ENCODE measurements at regions not wholly inside any gene's neighbourhood (a gene's known extent, or its start where the extent isn't known, plus 50 kb on each side); places are given as distances from the start of the nearest gene placed in this dataset.

DNA sequence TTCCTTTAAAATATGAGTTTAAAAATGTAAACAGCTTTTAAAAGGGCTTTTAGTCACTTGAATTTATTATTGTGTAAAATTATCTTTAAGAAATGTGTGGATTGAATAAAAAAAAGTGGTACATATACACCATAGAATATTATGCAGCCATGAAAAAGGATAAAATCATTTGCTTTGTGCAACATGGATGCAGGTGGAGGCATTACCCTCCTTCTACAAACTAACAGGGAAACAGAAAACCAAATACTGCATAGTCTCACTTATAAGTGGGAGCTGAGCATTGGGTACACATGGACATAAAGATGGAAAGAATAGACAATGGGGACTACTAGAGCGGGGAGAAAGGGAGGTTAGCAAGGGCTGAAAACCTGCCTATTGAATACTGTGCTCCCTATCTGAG is 999.3 kb downstream of the SLITRK5 start:
- TF ChIP-seq, protein P1, sequence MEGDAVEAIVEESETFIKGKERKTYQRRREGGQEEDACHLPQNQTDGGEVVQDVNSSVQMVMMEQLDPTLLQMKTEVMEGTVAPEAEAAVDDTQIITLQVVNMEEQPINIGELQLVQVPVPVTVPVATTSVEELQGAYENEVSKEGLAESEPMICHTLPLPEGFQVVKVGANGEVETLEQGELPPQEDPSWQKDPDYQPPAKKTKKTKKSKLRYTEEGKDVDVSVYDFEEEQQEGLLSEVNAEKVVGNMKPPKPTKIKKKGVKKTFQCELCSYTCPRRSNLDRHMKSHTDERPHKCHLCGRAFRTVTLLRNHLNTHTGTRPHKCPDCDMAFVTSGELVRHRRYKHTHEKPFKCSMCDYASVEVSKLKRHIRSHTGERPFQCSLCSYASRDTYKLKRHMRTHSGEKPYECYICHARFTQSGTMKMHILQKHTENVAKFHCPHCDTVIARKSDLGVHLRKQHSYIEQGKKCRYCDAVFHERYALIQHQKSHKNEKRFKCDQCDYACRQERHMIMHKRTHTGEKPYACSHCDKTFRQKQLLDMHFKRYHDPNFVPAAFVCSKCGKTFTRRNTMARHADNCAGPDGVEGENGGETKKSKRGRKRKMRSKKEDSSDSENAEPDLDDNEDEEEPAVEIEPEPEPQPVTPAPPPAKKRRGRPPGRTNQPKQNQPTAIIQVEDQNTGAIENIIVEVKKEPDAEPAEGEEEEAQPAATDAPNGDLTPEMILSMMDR (IDR thresholded peaks at IDR 0.05; ENCODE audit: partially characterized antibody, unreplicated experiment): no peak
- no peaks in the 10 kb centered on the region for H3K4me1 Mint-ChIP-seq (ENCODE audit: low read depth, unreplicated experiment)

DNA sequence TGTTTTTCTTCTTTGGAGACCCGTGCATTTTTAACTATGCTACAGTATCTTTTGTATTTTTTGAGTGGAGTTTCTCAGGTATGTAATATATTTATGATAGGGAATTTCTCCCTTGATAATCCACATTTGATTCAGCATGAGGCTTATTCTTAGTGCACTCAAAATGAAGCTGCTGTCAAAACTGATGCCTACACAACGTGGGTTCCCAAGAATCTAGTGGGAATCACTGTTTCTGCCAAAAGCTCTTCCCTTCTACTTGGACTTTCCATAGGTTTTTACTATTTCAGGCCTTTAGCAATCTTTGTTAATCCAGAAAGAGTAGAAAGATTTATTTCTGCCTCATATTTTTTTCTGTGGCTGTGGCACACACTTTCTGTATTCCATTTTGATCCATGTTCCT is 1003.7 kb downstream of the SLITRK5 start:
- TF ChIP-seq, protein P1 (IDR thresholded peaks at IDR 0.05; ENCODE audit: partially characterized antibody, unreplicated experiment): no peak
- no peak overlapping the region for H3K27ac Mint-ChIP-seq (ENCODE audit: unreplicated experiment)
- no peaks in the 10 kb centered on the region for H3K27me3 Mint-ChIP-seq (ENCODE audit: unreplicated experiment)
- H3K4me3 Mint-ChIP-seq (ENCODE audit: unreplicated experiment): no peak overlapping the region
- no peaks in the 10 kb centered on the region for H3K36me3 Mint-ChIP-seq (ENCODE audit: unreplicated experiment)
- H3K9me3 Mint-ChIP-seq (ENCODE audit: unreplicated experiment): no peaks in the 10 kb centered on the region
- DNase-seq: no peak
- no peaks in the 10 kb centered on the region for H3K4me1 Mint-ChIP-seq (ENCODE audit: low read depth, unreplicated experiment)

More for the DNA sequence above, 999.3 kb downstream of the SLITRK5 start:
- Mint-ChIP-seq H3K36me3 (ENCODE audit: unreplicated experiment) (no peaks in the 10 kb centered on the region), H3K27me3 (ENCODE audit: unreplicated experiment) (no peaks in the 10 kb centered on the region), H3K27ac (ENCODE audit: unreplicated experiment) (no peak overlapping the region), H3K4me3 (ENCODE audit: unreplicated experiment) (no peak overlapping the region), H3K9me3 (ENCODE audit: unreplicated experiment) (no peaks in the 10 kb centered on the region)
- no peak for DNase-seq

DNA sequence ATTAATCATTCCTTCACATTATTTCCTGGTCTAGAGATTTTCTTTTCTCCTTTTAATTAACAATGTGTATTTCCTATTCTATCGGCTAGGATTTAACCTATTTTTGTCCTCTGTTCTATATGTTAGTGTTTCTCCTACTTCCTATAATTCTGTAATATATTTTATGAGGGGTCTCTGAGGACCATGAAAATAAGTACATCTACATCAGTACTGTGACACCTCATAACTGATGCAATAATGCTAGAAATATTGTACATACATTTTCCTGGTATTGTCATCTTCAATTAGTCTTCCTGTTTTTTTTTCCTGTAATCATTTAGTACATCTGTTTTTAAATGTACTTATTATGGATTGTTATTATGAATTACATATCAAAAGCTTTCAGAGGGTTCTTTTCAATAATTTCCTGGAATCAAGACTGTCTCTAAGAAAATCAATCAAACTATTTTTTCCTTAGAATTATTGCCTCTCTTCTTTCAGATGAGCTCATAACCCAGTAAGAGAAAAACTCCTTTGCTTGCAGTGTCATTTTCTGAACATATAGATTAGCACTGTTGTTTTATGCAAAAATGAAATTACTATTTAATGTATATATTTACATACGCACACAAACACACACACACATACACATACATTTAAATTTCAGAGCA is 1004.3 kb downstream of the SLITRK5 start:
- H3K9me3 Mint-ChIP-seq (ENCODE audit: unreplicated experiment): no peaks in the 10 kb centered on the region
- TF ChIP-seq, protein P1 (IDR thresholded peaks at IDR 0.05; ENCODE audit: partially characterized antibody, unreplicated experiment): no peak
- H3K27me3 Mint-ChIP-seq (ENCODE audit: unreplicated experiment): no peaks in the 10 kb centered on the region
- H3K36me3 Mint-ChIP-seq (ENCODE audit: unreplicated experiment): no peaks in the 10 kb centered on the region
- H3K27ac Mint-ChIP-seq (ENCODE audit: unreplicated experiment): no peak overlapping the region
- no peak for DNase-seq
- H3K4me3 Mint-ChIP-seq (ENCODE audit: unreplicated experiment): no peak overlapping the region
- H3K4me1 Mint-ChIP-seq (ENCODE audit: low read depth, unreplicated experiment): no peaks in the 10 kb centered on the region

DNA sequence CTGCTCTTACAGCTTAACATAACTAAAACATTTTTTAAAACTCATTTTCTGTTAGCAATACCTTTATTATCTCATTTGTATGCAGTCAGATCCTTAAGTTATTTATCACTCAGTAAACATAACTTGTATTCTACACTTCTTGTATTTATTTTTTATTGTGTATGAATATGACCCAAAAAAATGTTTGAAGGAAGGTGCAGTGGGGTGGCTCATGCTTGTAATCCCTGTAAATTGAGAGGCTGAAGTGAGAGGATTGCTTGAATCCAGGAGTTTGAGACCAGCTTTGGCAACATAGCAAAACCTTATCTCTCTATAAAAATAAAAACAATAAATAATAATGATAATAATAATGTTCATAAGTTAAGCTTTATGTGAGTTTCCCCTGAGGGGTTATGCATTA is 1004.8 kb downstream of the SLITRK5 start:
- H3K9me3 Mint-ChIP-seq (ENCODE audit: unreplicated experiment): no peaks in the 10 kb centered on the region
- H3K4me1 Mint-ChIP-seq (ENCODE audit: low read depth, unreplicated experiment): no peaks in the 10 kb centered on the region
- DNase-seq: no peak
- H3K4me3 Mint-ChIP-seq (ENCODE audit: unreplicated experiment): no peak overlapping the region
- TF ChIP-seq, protein P1 (IDR thresholded peaks at IDR 0.05; ENCODE audit: partially characterized antibody, unreplicated experiment): no peak
- H3K27me3 Mint-ChIP-seq (ENCODE audit: unreplicated experiment): no peaks in the 10 kb centered on the region
- H3K27ac Mint-ChIP-seq (ENCODE audit: unreplicated experiment): no peak overlapping the region
- H3K36me3 Mint-ChIP-seq (ENCODE audit: unreplicated experiment): no peaks in the 10 kb centered on the region

DNA sequence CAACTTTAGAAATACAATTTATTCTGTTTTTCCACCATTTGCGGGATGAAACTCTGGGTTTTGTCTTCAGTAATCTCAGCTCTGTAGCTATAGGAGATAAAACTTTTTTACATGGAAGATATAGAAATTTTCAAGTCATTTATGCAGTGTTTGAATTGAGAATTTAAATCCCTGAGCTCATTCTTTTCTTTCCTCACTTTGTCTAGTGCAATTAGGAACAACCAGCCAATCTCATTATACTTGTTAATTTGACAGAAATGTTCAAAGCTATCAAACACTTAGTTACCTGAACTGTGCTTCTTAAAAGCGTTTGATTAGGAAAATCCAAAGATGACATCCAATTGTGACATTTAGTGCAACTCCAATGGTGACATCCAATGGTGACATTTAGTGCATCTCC is 1014.3 kb downstream of the SLITRK5 start:
- Mint-ChIP-seq H3K4me1 (ENCODE audit: low read depth, unreplicated experiment) (no peaks in the 10 kb centered on the region), H3K4me3 (ENCODE audit: unreplicated experiment) (no peak overlapping the region), H3K27ac (ENCODE audit: unreplicated experiment) (no peak overlapping the region), H3K36me3 (ENCODE audit: unreplicated experiment) (no peaks in the 10 kb centered on the region), H3K9me3 (ENCODE audit: unreplicated experiment) (no peaks in the 10 kb centered on the region), H3K27me3 (ENCODE audit: unreplicated experiment) (no peaks in the 10 kb centered on the region)
- TF ChIP-seq, protein P1 (IDR thresholded peaks at IDR 0.05; ENCODE audit: partially characterized antibody, unreplicated experiment): no peak
- no peak for DNase-seq
